ENCODE measurements at regions not wholly inside any gene's neighbourhood (a gene's known extent, or its start where the extent isn't known, plus 50 kb on each side); places are given as distances from the start of the nearest gene placed in this dataset.

- Histone ChIP-seq H3K27ac (no peak overlapping the region), H3K4me3 (no peak overlapping the region), H3K9me3 (no peaks in the 10 kb centered on the region), H3K4me1 (no peaks in the 10 kb centered on the region), H3K4me2 (no peak overlapping the region)
- DNase-seq (ENCODE audit: low read depth in 1 of 2, low spot score in 1 of 2) = no peak
- TF ChIP-seq MAX (IDR thresholded peaks at IDR 0.05) = no peak
- TF ChIP-seq HEYL (CRISPR knock-in tag; IDR thresholded peaks at IDR 0.05) = no peak
- POLR2A ChIA-PET = no interaction called here
- 37% methylated on average over 2 of the region's 2 CpGs for WGBS (ENCODE audit: missing lambda C conversion rate)
- no peak for FAIRE-seq
- CTCF ChIA-PET = interaction anchor here (0.9 kb wide), 1 partner anchor 29 kb away, joined by 3 read pairs; no protein-coding TSS in a partner anchor
- ATAC-seq = peak; percentile 51 to 62; a peak in 4 of 6 replicates
These were observed 73.3 kb upstream of the DHX40 start for GRCh38 chr17:59492091-59492451.

- CTCF ChIA-PET = interaction anchor here (1.3 to 2.9 kb wide), 2 partner anchors 52 to 183 kb away, joined by 3 to 8 read pairs; no protein-coding TSS in a partner anchor
- no peak for FAIRE-seq
- peak in 1 of 2 experiments; percentile 32; a peak in 3 of 6 replicates for ATAC-seq
- DNase-seq (ENCODE audit: low read depth in 1 of 2, low spot score in 1 of 2) = peak in 1 of 2 experiments; percentile 17
- WGBS (ENCODE audit: missing lambda C conversion rate) = 58% methylated on average over 3 of the region's 3 CpGs
- no peak overlapping the region for H3K4me2 ChIP-seq
- H3K4me1 ChIP-seq = no peaks in the 10 kb centered on the region
- no peak overlapping the region for H3K27ac ChIP-seq
- no peaks in the 10 kb centered on the region for H3K9me3 ChIP-seq
- no peak overlapping the region for H3K4me3 ChIP-seq
- TF ChIP-seq FOXS1 (CRISPR knock-in tag; IDR thresholded peaks at IDR 0.05) (no peak), CHD2 (IDR thresholded peaks at IDR 0.05; ENCODE audit: low read length, partially characterized antibody) (no peak), RARB (CRISPR knock-in tag; IDR thresholded peaks at IDR 0.05) (no peak), HDAC2 (IDR thresholded peaks at IDR 0.05) (no peak), JUN (IDR thresholded peaks at IDR 0.05) (no peak), PBX3 (IDR thresholded peaks at IDR 0.05) (no peak), USF2 (IDR thresholded peaks at IDR 0.05) (no peak), BHLHE40 (IDR thresholded peaks at IDR 0.05; ENCODE audit: low read depth, low read length) (no peak), REST (IDR thresholded peaks at IDR 0.05) (no peak), HOXB13 (CRISPR knock-in tag; IDR thresholded peaks at IDR 0.05; ENCODE audit: low read depth) (no peak), HMGXB4 (CRISPR knock-in tag; IDR thresholded peaks at IDR 0.05; ENCODE audit: borderline replicate concordance) (no peak), SREBF2 (IDR thresholded peaks at IDR 0.05) (no peak), CBX8 (IDR thresholded peaks at IDR 0.05) (no peak), ATOH8 (CRISPR knock-in tag; IDR thresholded peaks at IDR 0.05; ENCODE audit: low read depth) (no peak)
- POLR2A ChIA-PET = no interaction called here
These were observed 71.5 kb upstream of the DHX40 start for GRCh38 chr17:59493867-59494266.
